HuH-7 (cell line): ENCODE measurements at regions not wholly inside any gene's neighbourhood (a gene's known extent, or its start where the extent isn't known, plus 50 kb on each side); places are given as distances from the start of the nearest gene placed in this dataset.

Experiments used
- DNase-seq: peaks from one replicate; pipeline ENCODE4 v3.0.0; 2011; ENCODE audit warnings: low spot score

GRCh38 chr1:98072047-98072446 is 151.2 kb upstream of the DPYD start:
- DNase-seq = no peak

GRCh38 chr1:98068016-98068415 is 147.2 kb upstream of the DPYD start:
- DNase-seq = no peak

- no peak for DNase-seq
Measured at GRCh38 chr1:98066911-98067310, 146.1 kb upstream of the DPYD start.

GRCh38 chr1:98059620-98060019 is 138.8 kb upstream of the DPYD start:
- DNase-seq = no peak

- no peak for DNase-seq
Measured at GRCh38 chr1:98058676-98059075, 137.8 kb upstream of the DPYD start.

- DNase-seq = no peak
Measured at GRCh38 chr1:98057236-98057910, 136.5 kb upstream of the DPYD start.

- no peak for DNase-seq
Measured at GRCh38 chr1:98056781-98057180, 135.9 kb upstream of the DPYD start.

GRCh38 chr1:98055457-98055856 is 134.6 kb upstream of the DPYD start:
- no peak for DNase-seq

GRCh38 chr1:98054786-98055185 is 134.0 kb upstream of the DPYD start:
- no peak for DNase-seq

GRCh38 chr1:98054367-98054701 is 133.5 kb upstream of the DPYD start:
- DNase-seq = no peak

- DNase-seq = peak; percentile 85
Measured at GRCh38 chr1:98053471-98054366, 132.9 kb upstream of the DPYD start.

- DNase-seq = peak; percentile 58
Measured at GRCh38 chr1:98051065-98051675, 130.3 kb upstream of the DPYD start.

- no peak for DNase-seq
Measured at GRCh38 chr1:98049370-98050135, 128.7 kb upstream of the DPYD start.

- DNase-seq = no peak
Measured at GRCh38 chr1:98048751-98049325, 128.0 kb upstream of the DPYD start.

GRCh38 chr1:98048244-98048643 is 127.4 kb upstream of the DPYD start:
- DNase-seq = peak; percentile 75

- DNase-seq = no peak
Measured at GRCh38 chr1:98047171-98047570, 126.3 kb upstream of the DPYD start.

GRCh38 chr1:98045767-98046641 is 125.2 kb upstream of the DPYD start:
- peak; percentile 49 for DNase-seq

- peak; percentile 47 for DNase-seq
Measured at GRCh38 chr1:98045211-98045766, 124.5 kb upstream of the DPYD start.

- DNase-seq = no peak
Measured at GRCh38 chr1:98044766-98045165, 123.9 kb upstream of the DPYD start.

GRCh38 chr1:98044071-98044697 is 123.3 kb upstream of the DPYD start:
- DNase-seq = no peak
